CD14-positive monocyte (primary cell): ENCODE measurements at regions not wholly inside any gene's neighbourhood (a gene's known extent, or its start where the extent isn't known, plus 50 kb on each side); places are given as distances from the start of the nearest gene placed in this dataset.

Experiments
- DNase-seq, 3 donors: peaks; one replicate each; pipeline ENCODE4 v3.0.0-alpha.2; 2011 to 2022
- H2AFZ ChIP-seq: 2 replicates; pipeline ENCODE4 v1.6.0; 2012; ENCODE audit warnings: mild to moderate bottlenecking, low read depth, low read length, inconsistent platforms; ENCODE audit not compliant: insufficient read depth, poor library complexity, severe bottlenecking
- H3K27ac ChIP-seq, 2 donors: 1 replicate in 1 of 2; 2 replicates in 1 of 2; pipeline ENCODE4 v1.5.1; 2012 to 2013; ENCODE audit warnings: low read length in 2 of 2, control low read depth in 1 of 2, inconsistent platforms in 1 of 2, low read depth in 1 of 2, mild to moderate bottlenecking in 1 of 2
- H3K27me3 ChIP-seq, 2 donors: one replicate each; pipeline versions ENCODE4 v1.6.0 to v1.6.1; 2011 to 2013; ENCODE audit warnings: low read length in 2 of 2; ENCODE audit not compliant: control insufficient read depth in 2 of 2, insufficient read depth in 2 of 2
- H3K36me3 ChIP-seq, 2 donors: replicated peaks in 1 of 2; 1 replicate in 1 of 2; 2 replicates in 1 of 2; pipeline versions ENCODE4 v1.5.1 to v1.6.1; 2012 to 2013; ENCODE audit warnings: low read length in 2 of 2, control low read depth in 1 of 2, inconsistent platforms in 1 of 2, mild to moderate bottlenecking in 1 of 2; ENCODE audit not compliant: insufficient read depth in 2 of 2, control insufficient read depth in 1 of 2
- H3K4me1 ChIP-seq, 2 donors: 1 replicate in 1 of 2; 2 replicates in 1 of 2; pipeline versions ENCODE4 v1.5.1 to v1.6.1; 2012 to 2013; ENCODE audit warnings: low read length in 2 of 2, control low read depth in 1 of 2, inconsistent platforms in 1 of 2, mild to moderate bottlenecking in 1 of 2, moderate library complexity in 1 of 2; ENCODE audit not compliant: insufficient read depth in 2 of 2, control insufficient read depth in 1 of 2
- H3K4me2 ChIP-seq: replicated peaks from 2 replicates; pipeline ENCODE3; 2012; ENCODE audit warnings: low read length, moderate library complexity, mild to moderate bottlenecking; ENCODE audit not compliant: poor library complexity, severe bottlenecking; ENCODE audit errors: extremely low read depth
- H3K4me3 ChIP-seq, 3 experiments: fragments of 200-600 bp in 1 of 3; sonication (generic) in 1 of 3; replicated peaks in 1 of 3; 1 replicate in 2 of 3; 2 replicates in 1 of 3; pipeline ENCODE4 v1.5.1; 2011 to 2013; ENCODE audit warnings: low read length in 3 of 3, mild to moderate bottlenecking in 3 of 3, control low read depth in 2 of 3, low read depth in 2 of 3, inconsistent platforms in 1 of 3, moderate library complexity in 1 of 3
- H3K79me2 ChIP-seq: 2 replicates; pipeline ENCODE4 v1.6.0; 2012; ENCODE audit warnings: mild to moderate bottlenecking, control low read depth, inconsistent platforms, low read length, moderate library complexity; ENCODE audit not compliant: insufficient read depth
- H3K9ac ChIP-seq: 2 replicates; pipeline ENCODE4 v1.6.0; 2017; ENCODE audit warnings: low read length, mild to moderate bottlenecking; ENCODE audit not compliant: insufficient read depth, poor library complexity, severe bottlenecking
- H3K9me3 ChIP-seq, 2 donors: replicated peaks in 1 of 2; 1 replicate in 1 of 2; 2 replicates in 1 of 2; pipeline versions ENCODE4 v1.5.1 to v1.6.1; 2012 to 2013; ENCODE audit warnings: low read length in 2 of 2, control low read depth in 1 of 2; ENCODE audit not compliant: control insufficient read depth in 1 of 2, insufficient read depth in 1 of 2
- H4K20me1 ChIP-seq: 2 replicates; pipeline ENCODE4 v1.6.0; 2012; ENCODE audit warnings: mild to moderate bottlenecking, low read length, control low read depth, moderate library complexity; ENCODE audit not compliant: insufficient read depth
- H3K27ac Mint-ChIP-seq, 7 donors: one replicate each; pipeline ENCODE4 v1.8.0; 2020; ENCODE audit warnings: mild to moderate bottlenecking in 7 of 7, mixed read lengths in 7 of 7, moderate library complexity in 6 of 7, inconsistent platforms in 2 of 7
- H3K27me3 Mint-ChIP-seq, 3 donors: one replicate each; pipeline ENCODE4 v1.8.0; 2021 to 2022; ENCODE audit warnings: low read depth in 3 of 3, mild to moderate bottlenecking in 3 of 3, mixed read lengths in 3 of 3, moderate library complexity in 3 of 3, inconsistent platforms in 1 of 3
- H3K36me3 Mint-ChIP-seq, 2 donors: one replicate each; pipeline ENCODE4 v1.8.0; 2020; ENCODE audit warnings: mixed read lengths in 2 of 2, inconsistent platforms in 1 of 2, mild to moderate bottlenecking in 1 of 2
- H3K4me1 Mint-ChIP-seq: one replicate; pipeline ENCODE4 v1.8.0; 2020; ENCODE audit warnings: mild to moderate bottlenecking, mixed read lengths
- H3K4me3 Mint-ChIP-seq, 2 donors: one replicate each; pipeline ENCODE4 v1.8.0; 2020; ENCODE audit warnings: mild to moderate bottlenecking in 2 of 2, mixed read lengths in 2 of 2, moderate library complexity in 1 of 2
- H3K9me3 Mint-ChIP-seq, 7 donors: one replicate each; pipeline ENCODE4 v1.8.0; 2020 to 2022; ENCODE audit warnings: mixed read lengths in 7 of 7, mild to moderate bottlenecking in 6 of 7, moderate library complexity in 6 of 7, inconsistent platforms in 2 of 7
- CTCF ChIP-seq: fragments of 200-600 bp; IDR thresholded peaks from one replicate; pipeline ENCODE4 v1.8.0; 2022; ENCODE audit warnings: antibody characterized with exemption, mild to moderate bottlenecking
- WGBS: methylation state at CpG from one replicate; pipeline ENCODE4 v1.1.5; 2013; ENCODE audit warnings: missing lambda C conversion rate; ENCODE audit not compliant: insufficient coverage; 5-methylcytosine and 5-hydroxymethylcytosine counted together
- intact Hi-C, 2 donors: fragments of 100-400 bp; cut with micrococcal nuclease; formaldehyde crosslinking; loops; one replicate each; pipeline versions ENCODE4 v1.15.0 to v1.15.1; 2023

DNA sequence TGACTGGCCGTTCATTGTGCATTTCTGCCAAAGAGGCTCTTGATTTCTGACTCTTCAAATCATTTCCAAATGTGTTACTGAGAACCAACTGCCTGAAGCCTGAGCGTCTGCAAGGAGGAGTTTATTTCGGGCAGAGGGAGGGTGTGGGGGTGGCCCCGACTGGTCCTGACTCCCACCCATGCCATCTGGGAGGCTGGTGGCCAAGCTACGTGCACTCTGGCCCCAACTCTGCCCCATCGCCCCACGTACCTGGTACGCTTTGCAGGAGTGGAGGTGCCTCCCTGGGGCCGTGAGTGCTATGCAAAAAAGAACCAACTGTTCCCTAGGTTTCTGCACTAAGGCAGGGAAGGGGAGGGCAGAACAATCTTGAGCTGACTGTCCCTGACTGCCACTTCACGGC is 846.8 kb downstream of the BRD1 start:
- H3K4me3 ChIP-seq = no peak overlapping the region
- no peaks in the 10 kb centered on the region for H3K4me1 Mint-ChIP-seq
- H3K36me3 Mint-ChIP-seq = no peaks in the 10 kb centered on the region
- H3K9ac ChIP-seq = no peak overlapping the region
- H3K4me1 ChIP-seq = no peaks in the 10 kb centered on the region
- no peaks in the 10 kb centered on the region for H3K79me2 ChIP-seq
- peaks cover 0 to 5% (median 3%) of the 10 kb centered on the region in 3 donors for H3K27me3 Mint-ChIP-seq
- peaks cover 2 to 7% (median 4%) of the 10 kb centered on the region in 7 donors for H3K9me3 Mint-ChIP-seq
- no peak for DNase-seq
- H3K9me3 ChIP-seq = no peaks in the 10 kb centered on the region
- no peaks in the 10 kb centered on the region for H3K27me3 ChIP-seq
- no peaks in the 10 kb centered on the region for H4K20me1 ChIP-seq
- H3K36me3 ChIP-seq = no peaks in the 10 kb centered on the region
- WGBS = 72% methylated on average over 7 of the region's 10 CpGs
- no peak overlapping the region for H3K4me2 ChIP-seq
- H3K27ac Mint-ChIP-seq = peak overlapping the region in 1 of 7 donors; percentile 30
- intact Hi-C loops = no loop called here
- no peak for TF ChIP-seq CTCF
- no peak overlapping the region for H3K27ac ChIP-seq
- no peak overlapping the region for H2AFZ ChIP-seq
- H3K4me3 Mint-ChIP-seq = no peak overlapping the region

DNA sequence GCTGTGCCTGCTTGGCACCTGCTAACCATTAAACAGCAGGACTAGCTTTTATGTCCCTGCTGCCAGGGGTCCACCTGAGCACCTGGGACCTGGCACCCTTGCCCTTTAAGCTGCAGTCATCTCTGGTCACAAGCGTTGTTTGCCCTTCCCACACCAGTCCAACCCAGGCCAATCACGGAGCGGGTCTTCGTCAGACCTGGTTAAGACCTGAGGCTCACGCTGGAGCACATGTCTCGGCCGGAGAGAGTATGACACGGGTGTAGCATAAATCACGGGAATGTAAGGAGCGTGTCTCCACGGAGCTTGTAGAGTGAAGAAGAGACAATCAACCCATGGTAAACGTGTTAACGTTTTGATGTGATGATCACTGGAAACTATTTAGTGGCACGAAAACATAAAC is 847.3 kb downstream of the BRD1 start:
- Mint-ChIP-seq H3K4me1 (no peaks in the 10 kb centered on the region), H3K9me3 (peaks cover 2 to 7% (median 4%) of the 10 kb centered on the region in 7 donors), H3K27ac (no peak overlapping the region), H3K4me3 (no peak overlapping the region), H3K27me3 (peaks cover 0 to 5% (median 3%) of the 10 kb centered on the region in 3 donors), H3K36me3 (no peaks in the 10 kb centered on the region)
- Histone ChIP-seq H4K20me1 (no peaks in the 10 kb centered on the region), H3K4me2 (no peak overlapping the region), H3K27me3 (no peaks in the 10 kb centered on the region), H3K4me3 (no peak overlapping the region), H3K4me1 (no peaks in the 10 kb centered on the region), H3K9ac (no peak overlapping the region), H3K79me2 (no peaks in the 10 kb centered on the region), H2AFZ (no peak overlapping the region), H3K36me3 (no peaks in the 10 kb centered on the region), H3K9me3 (no peaks in the 10 kb centered on the region), H3K27ac (no peak overlapping the region)
- DNase-seq = no peak
- WGBS = 95% methylated on average over 13 of the region's 14 CpGs
- intact Hi-C loops = no loop called here
- no peak for TF ChIP-seq CTCF
